Erythroblast (primary cell): ENCODE measurements at regions not wholly inside any gene's neighbourhood (a gene's known extent, or its start where the extent isn't known, plus 50 kb on each side); places are given as distances from the start of the nearest gene placed in this dataset.

Experiments used
- GATA1 ChIP-seq: IDR thresholded peaks from 2 replicates; pipeline ENCODE4 v1.6.1; 2011; ENCODE audit warnings: low read depth, mild to moderate bottlenecking, control low read depth, low read length, moderate library complexity
- POLR2A ChIP-seq: IDR thresholded peaks from 2 replicates; pipeline ENCODE4 v1.6.1; 2011; ENCODE audit warnings: mild to moderate bottlenecking, low read length

DNA sequence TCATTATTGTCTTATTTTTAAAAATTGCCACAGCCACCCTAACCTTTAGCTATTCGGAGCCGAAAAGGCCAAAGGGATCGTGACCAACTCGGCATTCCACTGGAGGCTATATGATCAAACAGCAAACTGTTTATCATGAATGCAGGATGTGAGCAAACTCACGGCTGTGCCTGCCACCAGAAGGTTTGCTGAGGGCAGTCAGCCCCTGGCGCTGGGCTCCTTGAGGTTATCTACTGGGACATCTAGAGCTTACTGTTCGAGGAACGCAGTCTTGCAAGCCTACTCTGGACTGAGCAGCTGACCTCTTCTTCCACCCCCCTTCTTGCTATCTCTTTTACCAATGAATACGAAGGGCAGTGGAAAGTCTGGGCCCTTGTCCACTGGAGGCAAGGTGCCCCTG lies 231.5 kb upstream of the TARS1 start:
- TF ChIP-seq POLR2A (no peak), GATA1 (no peak)
